NCI-H2171 treated with DMSO at 0.1 percent for 48 hours (cell line): ENCODE measurements at regions not wholly inside any gene's neighbourhood (a gene's known extent, or its start where the extent isn't known, plus 50 kb on each side); places are given as distances from the start of the nearest gene placed in this dataset.
"Not testable (repeated sequence)": the region's sequence is repeated elsewhere in the genome, so short reads cannot be mapped to it uniquely, and the experiment has no call there.

Experiments used
- DNase-seq: peaks from one replicate; lab custom pipeline; 2025; lab: John Stamatoyannopoulos, UW

GRCh38 chr5:82425591-82425990, 147.4 kb upstream of the RPS23 start:
- no peak for DNase-seq

GRCh38 chr5:82424211-82424610, 146.1 kb upstream of the RPS23 start:
- peak; percentile 54 for DNase-seq

GRCh38 chr5:82422751-82423181, 144.6 kb upstream of the RPS23 start:
- DNase-seq: no peak

GRCh38 chr5:82422001-82422740, 144.0 kb upstream of the RPS23 start:
- no peak for DNase-seq

GRCh38 chr5:82421119-82421518, 143.0 kb upstream of the RPS23 start:
- no peak for DNase-seq

GRCh38 chr5:82420524-82420923, 142.4 kb upstream of the RPS23 start:
- not testable (repeated sequence) for DNase-seq

GRCh38 chr5:82419559-82420332, 141.6 kb upstream of the RPS23 start:
- DNase-seq: no peak

GRCh38 chr5:82418608-82418950, 140.4 kb upstream of the RPS23 start:
- no peak for DNase-seq

- DNase-seq: no peak
These were observed 139.8 kb upstream of the RPS23 start for GRCh38 chr5:82417776-82418607.

GRCh38 chr5:82416512-82416911, 138.4 kb upstream of the RPS23 start:
- no peak for DNase-seq

GRCh38 chr5:82414041-82414388, 135.9 kb upstream of the RPS23 start:
- DNase-seq: no peak

- no peak for DNase-seq
These were observed 135.3 kb upstream of the RPS23 start for GRCh38 chr5:82413302-82414040.

GRCh38 chr5:82408033-82408432, 129.9 kb upstream of the RPS23 start:
- no peak for DNase-seq

- no peak for DNase-seq
These were observed 128.1 kb upstream of the RPS23 start for GRCh38 chr5:82406205-82406773.

- DNase-seq: no peak
These were observed 127.6 kb upstream of the RPS23 start for GRCh38 chr5:82405618-82406204.

- DNase-seq: no peak
These were observed 127.0 kb upstream of the RPS23 start for GRCh38 chr5:82405161-82405560.

GRCh38 chr5:82404382-82404945, 126.3 kb upstream of the RPS23 start:
- no peak for DNase-seq

GRCh38 chr5:82403724-82404123, 125.6 kb upstream of the RPS23 start:
- no peak for DNase-seq

GRCh38 chr5:82403026-82403425, 124.9 kb upstream of the RPS23 start:
- no peak for DNase-seq

GRCh38 chr5:82399111-82399510, 121.0 kb upstream of the RPS23 start:
- DNase-seq: no peak

- DNase-seq: no peak
These were observed 119.7 kb upstream of the RPS23 start for GRCh38 chr5:82397741-82398320.
